PC-3 (cell line): ENCODE measurements at regions not wholly inside any gene's neighbourhood (a gene's known extent, or its start where the extent isn't known, plus 50 kb on each side); places are given as distances from the start of the nearest gene placed in this dataset.

ENCODE experiments used
- CTCF ChIP-seq: fragments of 300-600 bp; sonication (generic); conservative IDR thresholded peaks from 2 replicates; pipeline ENCODE4 v1.5.1; 2017; ENCODE audit warnings: antibody characterized with exemption, low read depth, mild to moderate bottlenecking, low read length
- EZH2 ChIP-seq: fragments of 300-600 bp; sonication (generic); IDR thresholded peaks from one replicate; pipeline ENCODE4 v1.6.1; 2017; ENCODE audit warnings: antibody characterized with exemption, mild to moderate bottlenecking, low read length; ENCODE audit not compliant: unreplicated experiment
- EZH2phosphoT487 ChIP-seq: fragments of 300-600 bp; sonication (generic); IDR thresholded peaks from 2 replicates; pipeline ENCODE4 v1.6.1; 2018; ENCODE audit warnings: mild to moderate bottlenecking, antibody characterized with exemption, low read length, borderline replicate concordance

GRCh38 chr18:71321319-71321718, 1032.5 kb downstream of the SOCS6 start:
- TF ChIP-seq CTCF = no peak
- TF ChIP-seq EZH2 = no peak
- no peak for TF ChIP-seq EZH2phosphoT487
